LNCAP (cell line): ENCODE measurements at regions not wholly inside any gene's neighbourhood (a gene's known extent, or its start where the extent isn't known, plus 50 kb on each side); places are given as distances from the start of the nearest gene placed in this dataset.

ENCODE experiments used
- CTCF ChIP-seq: fragments of 450-650 bp; IDR thresholded peaks from 2 replicates; pipeline ENCODE4 v1.5.1; 2017; ENCODE audit warnings: mild to moderate bottlenecking

- TF ChIP-seq CTCF = no peak
These were observed 154.1 kb upstream of the ADO start for GRCh38 chr10:62650411-62650810.

GRCh38 chr10:62651341-62651740 lies 153.2 kb upstream of the ADO start:
- TF ChIP-seq CTCF = no peak

- TF ChIP-seq CTCF = no peak
These were observed 152.4 kb upstream of the ADO start for GRCh38 chr10:62652114-62652513.

GRCh38 chr10:62652564-62652963 lies 152.0 kb upstream of the ADO start:
- TF ChIP-seq CTCF = no peak

- TF ChIP-seq CTCF = no peak
These were observed 151.3 kb upstream of the ADO start for GRCh38 chr10:62653254-62653653.

- no peak for TF ChIP-seq CTCF
These were observed 149.6 kb upstream of the ADO start for GRCh38 chr10:62654966-62655336.

- no peak for TF ChIP-seq CTCF
These were observed 149.1 kb upstream of the ADO start for GRCh38 chr10:62655337-62655994.

- no peak for TF ChIP-seq CTCF
These were observed 147.2 kb upstream of the ADO start for GRCh38 chr10:62657244-62657835.
